HG03469 (cell line): ENCODE measurements at regions not wholly inside any gene's neighbourhood (a gene's known extent, or its start where the extent isn't known, plus 50 kb on each side); places are given as distances from the start of the nearest gene placed in this dataset.

Source experiments
- ATAC-seq: cut with Tn5 transposase; IDR thresholded peaks from one replicate; pipeline ENCODE4 v1.9.1; 2021; ENCODE audit warnings: mild to moderate bottlenecking, moderate library complexity, moderate number of reproducible peaks; ENCODE audit not compliant: unreplicated experiment

DNA sequence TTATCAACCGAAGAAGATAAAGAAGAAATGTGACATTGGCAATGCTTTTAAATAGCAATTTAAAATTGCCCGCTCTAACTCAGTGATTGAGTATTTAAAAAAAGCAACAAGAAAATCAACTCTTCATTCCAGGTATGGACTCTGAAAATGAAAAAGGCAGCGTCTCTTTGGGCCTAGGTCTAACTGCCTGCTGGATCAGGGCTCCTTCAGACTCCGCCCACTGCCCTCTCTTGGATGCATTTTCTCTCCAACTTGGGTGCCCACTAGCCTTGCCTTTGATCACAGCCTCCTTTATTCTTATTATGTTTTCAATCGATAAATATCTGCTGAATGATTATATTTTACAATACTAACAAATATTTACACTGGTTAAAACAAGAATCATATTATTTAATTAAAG is 268.9 kb downstream of the MRPL39 start:
- ATAC-seq = no peak

DNA sequence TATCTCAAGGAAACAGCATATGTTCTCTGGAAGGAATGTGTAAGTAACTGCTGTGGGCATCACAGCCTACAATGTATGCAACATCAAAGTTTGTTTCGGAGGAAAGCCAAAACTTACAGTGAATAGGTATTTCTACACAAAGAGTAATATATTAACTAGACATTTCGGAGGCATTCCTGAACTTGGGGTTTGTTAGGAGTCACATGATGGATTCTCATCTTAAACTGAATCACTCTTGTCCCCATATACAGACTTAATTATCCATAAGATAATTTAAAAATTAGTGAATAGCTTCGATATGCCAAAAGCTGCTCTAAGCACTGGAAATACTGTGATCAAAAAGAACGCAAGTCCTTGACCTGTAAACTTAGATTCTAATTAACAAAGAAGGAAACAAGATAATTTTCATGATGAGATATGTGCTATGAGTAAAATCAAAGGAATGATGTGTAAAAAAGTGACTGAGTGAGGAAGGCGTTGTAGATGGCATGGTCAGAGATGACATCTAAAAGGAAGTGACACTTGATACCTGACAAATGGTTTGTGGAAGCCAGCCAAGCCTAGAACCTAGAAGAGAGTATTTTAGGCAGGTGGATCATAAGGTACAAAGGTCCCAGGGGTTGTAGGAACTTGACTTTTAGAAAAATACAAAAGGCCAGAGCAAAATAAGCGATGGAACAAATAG is 273.1 kb downstream of the MRPL39 start:
- ATAC-seq = no peak

DNA sequence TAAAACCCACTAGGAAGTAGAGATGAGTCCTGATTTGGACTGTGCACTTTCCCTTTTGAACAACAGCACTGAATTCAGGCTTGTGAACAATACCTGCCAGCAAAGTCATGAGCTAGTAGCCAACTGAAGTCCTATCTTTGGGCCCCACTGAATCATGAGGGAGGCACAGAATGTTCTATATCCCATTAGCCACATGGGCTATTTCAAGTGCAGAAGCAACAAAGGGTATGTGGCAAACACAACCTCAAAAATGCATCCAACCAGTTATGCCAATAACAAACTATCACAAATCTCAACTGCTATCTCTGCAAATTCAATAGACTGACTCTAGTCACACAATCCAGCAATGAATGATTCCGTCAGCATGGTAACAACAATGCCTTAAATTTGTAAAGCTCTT is 276.0 kb downstream of the MRPL39 start:
- no peak for ATAC-seq

DNA sequence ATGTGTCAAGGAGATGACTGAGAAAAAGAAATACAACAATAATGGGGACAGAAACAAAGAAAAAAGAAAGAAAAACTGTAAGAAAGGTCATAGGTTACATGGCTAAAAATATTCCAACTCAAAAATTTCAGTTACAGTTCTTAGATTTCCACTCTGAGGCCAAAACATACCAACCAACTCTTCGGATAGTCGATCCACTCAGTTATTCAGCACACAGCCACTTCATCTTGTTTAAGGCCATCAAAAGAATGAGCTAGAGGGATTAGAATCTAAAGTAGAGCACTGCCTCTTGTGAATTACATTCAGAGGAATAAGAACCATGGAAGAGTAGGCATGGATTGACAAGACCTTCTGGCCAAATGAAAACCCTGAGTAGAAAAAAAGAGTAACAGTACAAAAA is 277.0 kb downstream of the MRPL39 start:
- ATAC-seq = no peak

DNA sequence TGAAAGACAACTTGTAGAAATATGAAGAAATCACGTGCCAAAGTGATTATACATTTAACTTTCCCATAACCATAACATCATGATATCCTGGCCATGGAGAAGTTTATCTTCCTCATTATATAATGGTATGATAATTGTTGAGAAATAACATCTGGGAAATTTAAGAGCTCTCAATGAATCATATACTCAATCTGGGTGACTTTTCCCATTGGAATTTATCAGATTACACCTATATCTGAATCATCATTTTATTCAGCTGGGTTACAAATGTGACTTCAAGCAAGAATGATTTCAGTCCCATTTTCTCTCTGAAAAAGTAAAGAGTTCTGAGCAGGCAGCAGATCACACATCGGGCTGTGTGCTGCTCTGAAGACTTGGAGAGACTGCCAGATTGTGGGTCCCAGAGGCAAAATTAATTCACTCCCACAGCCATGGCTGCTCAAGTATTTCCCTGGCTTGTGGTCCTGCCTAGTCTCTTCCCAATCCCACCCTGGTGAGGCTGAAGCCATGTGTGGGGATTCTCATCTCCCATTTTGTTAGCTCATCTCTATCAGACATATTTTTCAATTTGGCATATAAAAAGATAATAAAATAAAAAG is 278.0 kb downstream of the MRPL39 start:
- ATAC-seq = no peak

DNA sequence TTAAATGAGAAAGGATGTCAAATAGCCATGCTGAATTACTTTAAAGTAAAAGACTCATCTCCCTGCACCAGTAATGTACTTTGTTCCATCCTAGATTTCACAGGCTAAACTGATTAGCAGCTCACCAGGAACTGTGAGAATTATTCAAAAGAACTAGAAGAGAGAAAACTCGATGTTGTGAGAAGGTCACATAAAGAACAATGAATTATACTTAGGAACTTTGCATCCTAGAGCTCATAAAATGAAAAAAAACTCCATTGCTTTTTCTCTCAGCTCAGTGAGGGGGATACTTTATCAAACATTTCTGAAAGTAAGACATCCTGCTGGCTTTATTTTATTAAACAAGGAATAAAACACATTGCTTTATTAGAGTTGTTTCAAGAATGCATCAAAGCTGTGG is 278.5 kb downstream of the MRPL39 start:
- ATAC-seq = no peak

DNA sequence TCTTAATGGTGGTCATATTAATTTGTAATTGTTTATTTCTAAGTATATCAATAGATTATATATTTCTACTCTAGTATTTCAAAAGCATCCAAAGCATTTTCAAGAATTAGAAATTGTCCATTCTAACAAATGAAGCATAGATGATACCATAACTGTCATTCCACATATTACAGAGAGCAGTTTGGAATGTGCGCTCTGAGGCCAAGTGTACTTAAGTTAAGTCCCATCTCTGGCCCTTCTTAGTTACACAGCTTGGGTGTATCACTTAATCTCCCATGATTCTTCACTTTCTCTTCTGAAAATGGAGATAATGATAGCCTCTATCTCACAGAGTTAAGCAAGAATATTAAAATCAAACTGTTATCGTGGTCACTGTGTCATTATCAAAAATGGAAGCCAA is 281.1 kb downstream of the MRPL39 start:
- ATAC-seq = no peak

DNA sequence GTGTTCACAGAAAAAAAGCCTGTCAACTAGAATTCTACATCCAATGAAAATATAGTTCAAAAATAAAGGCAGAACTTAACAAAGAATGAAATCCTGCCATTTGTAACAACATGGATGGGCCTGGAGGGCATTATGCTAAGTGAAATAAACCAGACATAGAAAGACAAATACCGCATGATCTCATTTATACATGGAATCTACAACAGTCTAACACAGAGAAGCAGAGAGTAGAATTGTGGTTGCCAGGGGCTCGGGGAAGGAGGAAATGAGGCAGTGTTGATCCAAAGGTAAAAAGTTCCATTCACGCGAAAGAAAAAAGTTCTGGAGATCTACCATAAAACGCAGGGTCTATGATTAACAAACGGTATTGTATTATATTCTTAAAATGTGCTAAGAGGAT is 282.6 kb downstream of the MRPL39 start:
- ATAC-seq = no peak

DNA sequence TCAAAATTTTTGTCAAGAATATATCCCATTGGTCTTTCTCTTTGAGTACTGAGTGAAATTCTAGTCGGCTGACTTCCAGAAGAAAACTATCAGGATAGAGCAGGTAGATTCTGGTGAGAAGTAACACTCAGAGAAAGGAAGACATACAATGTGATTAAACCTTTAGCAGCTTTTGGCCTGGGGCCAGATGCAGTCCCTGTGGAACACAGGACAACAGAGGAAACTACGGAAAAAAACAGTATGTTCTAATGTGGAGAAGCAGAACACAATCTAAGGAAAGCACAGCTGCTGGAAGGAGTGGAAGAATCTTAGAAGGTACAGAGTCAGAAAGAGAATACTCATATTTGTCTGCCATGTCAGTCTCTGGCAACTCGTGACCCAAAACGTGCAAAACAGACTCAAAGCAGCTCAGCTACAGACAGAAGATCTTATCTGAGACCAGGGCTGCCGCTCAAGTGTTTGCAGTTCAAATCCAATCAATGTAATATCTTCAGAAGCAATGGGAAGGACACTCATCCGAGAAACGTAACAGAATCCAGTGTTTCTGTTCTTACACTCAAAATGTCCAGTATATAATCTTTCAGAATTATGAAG is 283.8 kb downstream of the MRPL39 start:
- no peak for ATAC-seq

DNA sequence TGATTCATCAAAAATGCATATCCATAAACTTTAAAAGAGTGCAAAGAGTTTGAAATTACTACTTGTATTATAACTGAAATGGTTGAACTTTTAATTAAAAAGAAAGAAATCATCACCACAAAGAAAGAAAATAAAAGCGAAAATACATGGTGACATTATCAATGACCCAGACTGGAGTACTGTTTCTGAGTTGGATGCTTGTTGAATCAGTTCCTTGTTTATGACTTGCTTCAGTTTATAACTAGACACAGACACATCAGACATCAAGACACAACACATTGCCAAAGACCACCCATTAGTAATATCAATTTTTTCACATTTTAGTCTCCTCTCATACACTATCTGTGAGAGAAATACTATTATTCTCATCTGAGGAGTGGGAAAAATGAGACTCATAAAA is 293.0 kb downstream of the MRPL39 start:
- ATAC-seq = no peak

DNA sequence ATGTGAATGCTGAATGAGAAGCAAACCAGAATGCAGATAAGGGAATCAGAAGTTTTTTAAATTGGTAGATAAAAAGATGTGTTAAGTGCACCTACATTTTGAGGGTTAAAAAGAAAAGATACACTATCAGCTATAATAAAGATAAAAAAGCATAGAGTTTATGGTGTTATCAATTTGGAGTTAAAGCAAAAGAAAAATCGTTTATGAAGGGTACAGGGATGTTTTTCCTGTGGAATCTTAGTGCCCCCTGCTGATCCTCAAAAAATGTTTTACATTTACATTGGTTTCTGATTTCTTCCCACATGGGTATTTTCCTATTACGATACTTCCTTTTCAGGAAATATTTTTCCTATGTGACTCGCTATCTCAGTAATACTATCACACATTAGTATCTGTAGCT is 293.5 kb downstream of the MRPL39 start:
- no peak for ATAC-seq

DNA sequence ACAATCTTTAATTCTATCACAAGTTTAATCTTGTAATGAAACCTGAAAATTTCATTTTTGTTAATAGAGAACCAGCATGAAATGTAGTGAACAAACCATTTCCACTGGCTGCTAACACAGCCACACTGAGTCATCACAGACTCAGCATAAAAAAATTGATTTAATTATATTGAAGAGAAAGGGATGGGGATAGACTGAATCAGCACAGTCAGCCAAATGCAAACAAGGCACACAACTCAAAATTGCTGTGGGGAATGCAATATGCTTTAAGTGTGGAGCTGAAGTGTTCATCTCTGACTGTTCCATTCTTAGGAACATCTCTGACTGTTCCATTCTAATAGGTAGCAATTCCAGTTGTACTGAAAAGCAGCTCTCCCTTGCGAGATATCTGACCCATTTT is 299.8 kb downstream of the MRPL39 start:
- no peak for ATAC-seq

DNA sequence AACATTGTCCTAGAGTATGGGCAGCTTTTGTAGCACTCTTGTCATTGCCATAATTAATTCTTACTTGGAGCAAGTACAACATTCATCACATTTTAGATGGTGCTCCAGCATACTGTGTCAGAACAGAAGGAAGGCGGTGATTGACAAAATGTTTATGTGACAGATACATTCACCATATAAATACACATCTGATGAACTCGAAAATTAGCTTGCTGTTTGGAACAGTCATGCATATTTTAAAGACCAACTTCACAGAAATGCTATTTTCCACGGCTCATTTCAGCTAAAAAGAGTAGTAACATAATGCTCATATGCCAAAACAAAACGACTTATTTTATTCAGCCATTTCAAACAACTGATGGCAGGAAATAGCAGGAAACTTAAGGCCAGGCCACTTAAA is 302.7 kb downstream of the MRPL39 start:
- ATAC-seq = no peak

DNA sequence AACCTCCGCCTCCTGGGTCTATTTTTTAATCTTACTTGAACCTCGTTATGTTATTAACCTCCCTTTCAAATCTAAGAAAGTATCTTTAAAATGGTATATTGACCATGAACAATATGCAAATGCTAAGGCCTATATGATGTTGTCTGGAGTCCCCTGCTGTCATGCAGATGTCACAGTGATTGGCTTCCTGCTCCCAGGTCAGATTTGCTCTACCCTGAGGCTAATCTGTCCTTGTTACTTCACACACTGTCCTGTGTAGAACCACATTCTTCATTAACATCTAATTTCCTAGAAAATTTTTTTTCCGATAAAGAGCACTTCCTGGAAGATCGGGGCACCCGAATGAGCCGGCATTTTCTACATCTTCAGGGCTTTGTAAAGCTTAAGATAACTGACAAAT is 306.6 kb downstream of the MRPL39 start:
- no peak for ATAC-seq

DNA sequence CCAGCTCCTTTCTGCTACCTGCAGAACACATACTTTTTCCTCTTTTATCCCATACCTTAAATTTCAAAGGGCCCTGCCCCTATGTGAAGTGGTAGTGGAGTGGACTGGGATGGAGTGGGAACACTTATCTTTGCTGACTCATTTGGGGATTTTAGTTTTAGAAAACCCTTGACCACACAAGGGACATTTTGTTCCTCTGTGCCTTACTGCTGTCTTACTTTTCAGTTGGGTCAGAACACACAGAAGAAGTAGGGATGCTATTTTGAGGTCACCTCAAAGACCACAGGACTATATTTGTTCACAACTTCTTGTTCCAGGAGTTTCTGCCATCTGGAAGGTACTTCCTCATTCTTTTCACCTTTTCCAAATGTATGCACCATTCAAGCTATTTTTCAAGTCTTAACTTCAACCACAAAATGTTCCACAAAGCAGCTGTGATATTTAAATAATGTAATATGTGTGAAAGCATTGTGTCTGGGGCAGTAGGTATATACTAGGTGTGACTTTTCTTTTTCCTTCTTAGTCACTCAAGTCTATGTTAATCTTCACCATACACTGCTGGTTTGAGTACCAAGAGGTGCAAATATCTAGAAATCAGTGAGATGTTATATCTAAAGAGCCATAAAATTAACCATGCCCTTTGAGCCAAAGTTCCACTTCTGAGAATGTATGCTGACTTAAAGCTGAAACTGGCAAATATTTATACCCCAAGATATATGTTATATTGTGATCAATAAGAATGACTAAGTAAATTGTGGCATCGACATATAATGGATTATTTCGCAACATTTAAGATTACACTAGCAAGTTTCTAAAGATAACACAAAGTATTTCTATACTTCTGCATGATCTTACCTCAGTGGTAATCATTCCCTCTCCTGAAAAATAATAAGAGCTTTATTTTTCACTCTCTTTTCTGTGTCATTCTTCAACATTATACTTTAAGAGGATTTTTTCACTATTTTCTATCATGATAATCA is 308.5 kb downstream of the MRPL39 start:
- peak; percentile 92 for ATAC-seq

DNA sequence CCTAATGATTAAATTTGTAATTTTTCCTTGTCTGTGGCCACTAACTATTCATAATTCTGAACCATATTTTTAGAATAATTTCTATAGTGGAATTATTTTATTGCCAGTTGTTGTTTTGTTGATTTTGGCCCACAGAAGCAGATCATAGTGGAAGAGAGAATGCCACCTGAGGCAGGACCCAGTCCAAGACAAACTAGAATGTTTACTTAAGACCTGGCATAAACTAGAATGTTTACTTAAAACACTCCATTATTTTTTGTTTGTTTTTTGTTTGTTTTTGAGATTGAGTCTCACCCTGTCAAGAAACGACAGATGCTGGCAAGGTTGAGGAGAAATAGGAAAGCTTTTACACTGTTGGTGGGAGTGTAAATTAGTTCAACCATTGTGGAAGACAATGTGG is 310.2 kb downstream of the MRPL39 start:
- ATAC-seq = no peak

DNA sequence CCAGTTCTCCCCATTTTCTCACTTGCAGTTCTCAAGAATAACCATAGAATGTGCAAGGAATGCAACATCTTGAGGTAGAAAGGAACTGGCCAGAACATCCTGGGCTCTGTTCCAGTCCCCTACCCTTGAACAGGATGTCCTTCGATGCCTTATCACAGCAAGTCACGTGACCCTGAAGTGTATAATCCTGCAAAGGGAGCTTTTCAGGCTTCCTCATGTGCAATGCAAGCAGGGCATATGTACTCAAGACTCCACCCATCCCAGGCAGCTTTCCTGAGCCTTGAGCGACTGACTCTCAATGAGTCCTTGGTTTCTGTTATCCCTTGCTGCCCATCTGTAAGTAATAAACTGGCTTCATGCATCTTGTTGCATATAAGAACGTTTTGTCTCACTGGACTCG is 311.0 kb downstream of the MRPL39 start:
- ATAC-seq = no peak

DNA sequence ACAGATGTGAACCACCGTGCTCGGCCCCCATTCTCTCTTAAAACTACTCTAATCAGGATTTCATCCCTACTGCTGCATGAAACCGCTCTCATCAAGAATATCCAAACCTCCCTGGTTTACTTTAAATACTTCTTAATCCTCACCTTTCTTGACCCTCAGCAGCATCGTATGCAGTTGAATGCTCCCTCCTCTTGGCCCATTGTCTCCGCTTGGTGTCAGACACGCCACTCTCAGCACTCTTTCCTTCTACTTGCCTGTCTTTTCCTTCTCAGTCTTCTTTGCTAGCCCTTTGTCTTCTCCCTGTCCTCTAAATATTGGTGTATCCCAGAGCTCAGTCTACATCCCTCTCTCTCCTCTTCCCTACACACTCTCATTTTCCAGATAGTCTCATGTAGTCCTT is 314.9 kb downstream of the MRPL39 start:
- ATAC-seq = no peak

DNA sequence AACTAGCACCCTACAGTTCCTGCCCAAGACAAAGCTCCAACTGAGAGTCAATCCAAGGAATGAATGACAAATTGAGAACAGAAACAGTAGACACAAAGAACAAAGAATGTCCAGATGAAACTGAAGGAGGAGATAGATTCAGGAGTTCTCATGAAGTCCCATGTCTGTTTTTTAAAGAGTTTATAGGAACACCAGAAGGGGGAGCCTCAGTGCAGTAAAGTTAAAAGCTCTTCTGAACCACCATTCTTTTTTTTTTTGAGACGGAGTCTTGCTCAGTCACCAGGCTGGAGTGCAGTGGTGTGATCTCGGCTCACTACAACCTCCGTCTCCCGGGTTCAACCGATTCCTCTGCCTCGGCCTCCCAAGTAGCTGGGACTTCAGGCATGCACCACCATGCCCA is 323.6 kb downstream of the MRPL39 start:
- no peak for ATAC-seq

DNA sequence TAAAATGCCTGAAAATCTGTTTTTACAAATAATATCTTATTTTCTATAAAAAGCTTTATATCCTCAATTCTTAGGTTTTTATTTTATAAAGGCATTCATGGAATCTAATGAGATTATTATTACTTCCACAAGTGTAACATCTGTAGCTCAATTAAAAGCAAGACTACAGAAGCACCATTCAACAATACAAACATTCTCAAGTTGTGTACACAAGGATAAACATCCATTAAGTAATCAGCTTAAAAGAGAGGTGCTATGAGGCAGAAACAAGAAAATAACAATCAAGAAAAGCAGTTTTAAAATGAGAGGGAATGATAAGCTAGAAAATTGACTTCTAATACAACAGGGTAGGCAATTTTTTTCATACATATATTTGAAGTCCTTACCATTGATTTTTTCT is 326.1 kb downstream of the MRPL39 start:
- no peak for ATAC-seq

DNA sequence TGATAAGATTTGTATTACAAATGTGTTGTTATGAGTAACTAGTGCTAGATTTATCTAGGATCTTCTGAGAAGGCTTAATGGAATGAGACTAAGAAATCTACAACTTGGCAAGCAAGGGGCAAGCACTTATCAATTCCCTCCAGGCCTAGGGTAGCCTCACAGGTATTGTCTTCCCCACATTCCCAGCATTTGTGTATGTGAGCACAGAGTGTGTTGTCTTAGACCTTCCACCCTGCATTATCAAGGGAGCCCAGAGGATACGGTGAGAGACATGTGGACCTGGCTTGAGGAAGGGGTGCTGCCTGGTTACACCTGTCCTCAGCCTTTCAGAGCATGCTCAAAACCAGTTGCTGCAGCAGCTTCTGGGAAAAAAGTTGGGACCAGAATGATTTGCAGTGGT is 327.2 kb downstream of the MRPL39 start:
- ATAC-seq = no peak

DNA sequence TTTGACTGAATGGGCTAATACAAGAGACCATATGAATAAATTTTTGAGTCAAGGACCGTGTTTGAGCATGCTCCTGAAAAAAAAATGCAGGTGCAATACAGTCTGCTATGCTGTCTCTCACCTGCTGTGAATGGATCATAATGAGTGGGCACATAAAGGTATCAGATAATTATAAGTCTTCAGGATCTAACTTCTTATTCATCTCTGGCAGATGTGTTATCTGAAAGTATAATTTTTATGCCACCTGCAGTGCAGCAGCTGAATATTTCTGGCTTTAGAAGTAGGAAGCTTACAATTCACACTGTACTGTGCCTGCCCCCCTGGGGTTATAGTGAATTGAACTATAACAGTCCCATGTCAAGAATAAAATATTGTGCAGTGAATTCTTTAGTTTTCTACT is 333.3 kb downstream of the MRPL39 start:
- ATAC-seq = no peak
